ENCODE measurements at regions not wholly inside any gene's neighbourhood (a gene's known extent, or its start where the extent isn't known, plus 50 kb on each side); places are given as distances from the start of the nearest gene placed in this dataset.

- TF ChIP-seq MAX (IDR thresholded peaks at IDR 0.05) (no peak), SIN3A (IDR thresholded peaks at IDR 0.05; ENCODE audit: low read depth) (no peak), POLR2AphosphoS5 (IDR thresholded peaks at IDR 0.05; ENCODE audit: low read depth, low read length) (no peak), EZH2phosphoT487 (IDR thresholded peaks at IDR 0.05; ENCODE audit: borderline replicate concordance) (no peak), CTCF (IDR thresholded peaks at IDR 0.05 in 2 of 3, conservative IDR thresholded peaks at IDR 0.05 in 1 of 3; ENCODE audit: borderline replicate concordance in 1 of 3, insufficient read depth in 1 of 3, low read depth in 2 of 3, low read length in 2 of 3) (no peak), TCF7L2 (IDR thresholded peaks at IDR 0.05; ENCODE audit: borderline replicate concordance, extremely low read depth, insufficient read depth, insufficient read length) (no peak), POLR2A (IDR thresholded peaks at IDR 0.05; ENCODE audit: borderline replicate concordance, extremely low read depth, insufficient read depth, insufficient read length) (no peak), JUND (IDR thresholded peaks at IDR 0.05) (no peak), ZNF274 (IDR thresholded peaks at IDR 0.05; ENCODE audit: low read depth, low read length) (no peak), EZH2 (IDR thresholded peaks at IDR 0.05) (no peak), ATF3 (IDR thresholded peaks at IDR 0.05) (no peak), YY1 (IDR thresholded peaks at IDR 0.05; ENCODE audit: extremely low read depth, insufficient replicate concordance, low read depth, low read length) (no peak)
Observed at GRCh38 chr18:45399146-45399545, 216.1 kb upstream of the SLC14A2 start.
